Upper lobe of right lung (tissue), 1 donor: ENCODE measurements at regions not wholly inside any gene's neighbourhood (a gene's known extent, or its start where the extent isn't known, plus 50 kb on each side); places are given as distances from the start of the nearest gene placed in this dataset.

ENCODE experiments used
- ATAC-seq: fragments of 200-7000 bp; cut with Tn5 transposase; one replicate; pipeline ENCODE4 v1.9.1; 2020; ENCODE audit warnings: mild to moderate bottlenecking, moderate library complexity
- DNase-seq: peaks from one replicate; pipeline ENCODE4 v3.0.0-alpha.2; 2020
- H3K27ac ChIP-seq: fragments of 200-600 bp; one replicate; pipeline ENCODE4 v1.8.0; 2022
- H3K27me3 ChIP-seq: fragments of 200-600 bp; one replicate; pipeline ENCODE4 v1.8.0; 2022; ENCODE audit warnings: mild to moderate bottlenecking
- H3K36me3 ChIP-seq: fragments of 200-600 bp; one replicate; pipeline ENCODE4 v1.8.0; 2022
- H3K4me1 ChIP-seq: fragments of 200-600 bp; one replicate; pipeline ENCODE4 v1.8.0; 2022
- H3K4me3 ChIP-seq: fragments of 200-600 bp; one replicate; pipeline ENCODE4 v1.8.0; 2022; ENCODE audit warnings: mild to moderate bottlenecking
- H3K9me3 ChIP-seq: fragments of 200-600 bp; one replicate; pipeline ENCODE4 v1.8.0; 2022
- intact Hi-C: fragments of 100-400 bp; cut with DNase I; formaldehyde crosslinking; loops from one replicate; pipeline ENCODE4 v1.11.0; 2022
- TF ChIP-seq, protein P1 (sequence below): fragments of 200-600 bp; IDR thresholded peaks from one replicate; pipeline ENCODE4 v1.8.0; 2022; ENCODE audit warnings: antibody characterized with exemption
- donor health status: DM: no; HTN: yes; CAD: no; lungs with severe emphysema.

GRCh38 chr10:4720463-4720862 is 105.5 kb upstream of the AKR1E2 start:
- H3K4me3 ChIP-seq: no peak overlapping the region
- no peak overlapping the region for H3K27ac ChIP-seq
- H3K9me3 ChIP-seq: no peaks in the 10 kb centered on the region
- H3K27me3 ChIP-seq: no peaks in the 10 kb centered on the region
- H3K36me3 ChIP-seq: no peaks in the 10 kb centered on the region
- intact Hi-C loops: no loop called here
- no peak for DNase-seq
- TF ChIP-seq, protein P1, sequence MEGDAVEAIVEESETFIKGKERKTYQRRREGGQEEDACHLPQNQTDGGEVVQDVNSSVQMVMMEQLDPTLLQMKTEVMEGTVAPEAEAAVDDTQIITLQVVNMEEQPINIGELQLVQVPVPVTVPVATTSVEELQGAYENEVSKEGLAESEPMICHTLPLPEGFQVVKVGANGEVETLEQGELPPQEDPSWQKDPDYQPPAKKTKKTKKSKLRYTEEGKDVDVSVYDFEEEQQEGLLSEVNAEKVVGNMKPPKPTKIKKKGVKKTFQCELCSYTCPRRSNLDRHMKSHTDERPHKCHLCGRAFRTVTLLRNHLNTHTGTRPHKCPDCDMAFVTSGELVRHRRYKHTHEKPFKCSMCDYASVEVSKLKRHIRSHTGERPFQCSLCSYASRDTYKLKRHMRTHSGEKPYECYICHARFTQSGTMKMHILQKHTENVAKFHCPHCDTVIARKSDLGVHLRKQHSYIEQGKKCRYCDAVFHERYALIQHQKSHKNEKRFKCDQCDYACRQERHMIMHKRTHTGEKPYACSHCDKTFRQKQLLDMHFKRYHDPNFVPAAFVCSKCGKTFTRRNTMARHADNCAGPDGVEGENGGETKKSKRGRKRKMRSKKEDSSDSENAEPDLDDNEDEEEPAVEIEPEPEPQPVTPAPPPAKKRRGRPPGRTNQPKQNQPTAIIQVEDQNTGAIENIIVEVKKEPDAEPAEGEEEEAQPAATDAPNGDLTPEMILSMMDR: no peak
- ATAC-seq: no peak
- no peaks in the 10 kb centered on the region for H3K4me1 ChIP-seq

- Histone ChIP-seq H3K36me3 (no peaks in the 10 kb centered on the region), H3K9me3 (no peaks in the 10 kb centered on the region), H3K27ac (no peak overlapping the region), H3K27me3 (no peaks in the 10 kb centered on the region), H3K4me3 (no peak overlapping the region), H3K4me1 (no peaks in the 10 kb centered on the region)
- TF ChIP-seq, protein P1: no peak
- no peak for DNase-seq
- ATAC-seq: no peak
- intact Hi-C loops: no loop called here
Measured at GRCh38 chr10:4719671-4720070, 106.3 kb upstream of the AKR1E2 start.

DNA sequence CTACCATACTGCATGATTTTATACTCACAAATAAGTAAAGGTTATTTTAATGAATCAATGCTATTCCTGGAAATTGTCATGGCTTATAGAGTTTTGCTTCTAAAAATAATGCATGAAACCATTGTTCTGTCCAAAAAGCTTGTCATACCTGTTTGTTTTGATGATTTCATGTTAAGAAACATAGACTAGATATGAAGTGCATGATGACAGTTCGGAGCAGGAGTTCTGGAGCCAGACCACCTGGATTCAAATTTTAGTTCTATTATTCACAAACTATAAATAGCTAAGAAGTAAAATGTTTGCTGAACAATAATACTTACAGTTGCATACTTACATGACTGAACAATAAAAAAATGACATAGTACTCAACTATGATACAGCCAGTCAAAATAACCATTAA is 107.0 kb upstream of the AKR1E2 start:
- intact Hi-C loops: no loop called here
- no peak overlapping the region for H3K4me3 ChIP-seq
- no peaks in the 10 kb centered on the region for H3K27me3 ChIP-seq
- ATAC-seq (no peak), DNase-seq (no peak)
- H3K4me1 ChIP-seq: no peaks in the 10 kb centered on the region
- H3K36me3 ChIP-seq: no peaks in the 10 kb centered on the region
- H3K9me3 ChIP-seq: no peaks in the 10 kb centered on the region
- TF ChIP-seq, protein P1: no peak
- H3K27ac ChIP-seq: no peak overlapping the region

DNA sequence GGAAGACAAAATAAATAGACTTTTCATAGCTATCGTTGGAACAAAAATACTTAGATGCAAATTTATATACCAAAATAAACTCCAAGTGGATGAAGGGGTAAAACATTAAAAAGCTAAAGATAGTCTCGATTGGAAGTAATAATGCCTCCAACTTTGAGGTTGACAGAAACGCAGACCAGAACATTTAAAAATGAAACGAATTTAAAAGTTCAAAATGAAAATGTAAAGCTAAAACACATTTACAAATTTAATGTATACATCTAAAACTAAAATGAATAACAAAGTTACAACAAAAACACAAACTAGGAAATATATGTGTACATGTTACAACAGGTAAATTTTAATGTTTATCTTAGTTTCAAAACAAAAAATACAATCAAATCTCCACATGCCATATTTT is 107.5 kb upstream of the AKR1E2 start:
- no peak overlapping the region for H3K27ac ChIP-seq
- DNase-seq: no peak
- no peaks in the 10 kb centered on the region for H3K27me3 ChIP-seq
- no peak overlapping the region for H3K4me3 ChIP-seq
- no peak for ATAC-seq
- TF ChIP-seq, protein P1: no peak
- H3K36me3 ChIP-seq: no peaks in the 10 kb centered on the region
- no peaks in the 10 kb centered on the region for H3K9me3 ChIP-seq
- intact Hi-C loops: no loop called here
- H3K4me1 ChIP-seq: no peaks in the 10 kb centered on the region

- H3K27ac ChIP-seq: no peak overlapping the region
- intact Hi-C loops: no loop called here
Measured at GRCh38 chr10:4717670-4718069, 108.3 kb upstream of the AKR1E2 start.

GRCh38 chr10:4710858-4711257 is 115.1 kb upstream of the AKR1E2 start:
- Histone ChIP-seq H3K27me3 (no peaks in the 10 kb centered on the region), H3K36me3 (no peaks in the 10 kb centered on the region), H3K4me1 (no peaks in the 10 kb centered on the region), H3K4me3 (no peak overlapping the region), H3K9me3 (no peaks in the 10 kb centered on the region), H3K27ac (no peak overlapping the region)
- intact Hi-C loops: no loop called here
- TF ChIP-seq, protein P1: no peak
- ATAC-seq (no peak), DNase-seq (no peak)

More at GRCh38 chr10:4717670-4718069, 108.3 kb upstream of the AKR1E2 start:
- no peaks in the 10 kb centered on the region for H3K36me3 ChIP-seq
- no peaks in the 10 kb centered on the region for H3K9me3 ChIP-seq
- ATAC-seq: no peak
- no peak overlapping the region for H3K4me3 ChIP-seq
- TF ChIP-seq, protein P1: no peak
- H3K4me1 ChIP-seq: no peaks in the 10 kb centered on the region
- H3K27me3 ChIP-seq: no peaks in the 10 kb centered on the region
- no peak for DNase-seq
